ENCODE measurements at regions not wholly inside any gene's neighbourhood (a gene's known extent, or its start where the extent isn't known, plus 50 kb on each side); places are given as distances from the start of the nearest gene placed in this dataset.

- no peak overlapping the region for H3K4me3 ChIP-seq (replicated peaks in 1 of 2; ENCODE audit: low read depth in 1 of 2, low read length in 2 of 2)
- H3K36me3 ChIP-seq (ENCODE audit: control insufficient read depth in 1 of 2, insufficient read depth in 2 of 2, low read length in 2 of 2), result no peaks in the 10 kb centered on the region
- peaks cover 55 to 67% of the 10 kb centered on the region in 2 experiments for H3K4me1 ChIP-seq (ENCODE audit: control insufficient read depth in 1 of 2, insufficient read depth in 2 of 2, low read length in 2 of 2)
- no peak overlapping the region for H2AFZ ChIP-seq (ENCODE audit: low read depth, low read length, poor library complexity, severe bottlenecking)
- DNase-seq (ENCODE audit: low read depth, low spot score) (no peak), ATAC-seq (no peak)
- ChIA-PET RAD21 (ENCODE audit: low non-redundant PET in 1 of 2, low total read pairs in 2 of 2, uncharacterized antibody in 2 of 2, unreplicated experiment in 2 of 2) (no interaction called here), POLR2A (interaction anchor here (1.5 kb wide), 1 partner anchor 14 kb away, joined by 4 read pairs; no protein-coding TSS in a partner anchor), CTCF (no interaction called here)
- intact Hi-C loops (cut with micrococcal nuclease), result no loop called here
- no peaks in the 10 kb centered on the region for H3K9me2 ChIP-seq (ENCODE audit: insufficient read depth)
- no peaks in the 10 kb centered on the region for H3K79me2 ChIP-seq (ENCODE audit: insufficient read depth, low read length)
- no peaks in the 10 kb centered on the region; the same call in 1 of the 2 replicates for H3K27me3 ChIP-seq (ENCODE audit: insufficient read depth, low read length)
- H4K20me1 ChIP-seq (ENCODE audit: insufficient read depth), result no peaks in the 10 kb centered on the region
- peak overlapping the region; percentile 41 for H3K27ac ChIP-seq (ENCODE audit: low read depth, low read length)
- no peak for TF ChIP-seq ZBTB33 (IDR thresholded peaks at IDR 0.05; ENCODE audit: extremely low read depth, insufficient replicate concordance, low read length)
- no peak for TF ChIP-seq SP1 (IDR thresholded peaks at IDR 0.05; ENCODE audit: low read depth)
- TF ChIP-seq CBX3 (IDR thresholded peaks at IDR 0.05; ENCODE audit: low read depth), result no peak
- TF ChIP-seq RAD21 (IDR thresholded peaks at IDR 0.05; ENCODE audit: low read depth), result no peak
- no peak for TF ChIP-seq EZH2phosphoT487 (IDR thresholded peaks at IDR 0.05; ENCODE audit: borderline replicate concordance)
- no peaks in the 10 kb centered on the region for H3K9me3 ChIP-seq (ENCODE audit: control insufficient read depth in 1 of 2, insufficient read depth in 1 of 2, low read depth in 1 of 2, low read length in 2 of 2)
- no peak overlapping the region for H3K9ac ChIP-seq (ENCODE audit: low read length)
- BruUV-seq (replicated peaks), result no TSS peak
- peak overlapping the region; percentile 72 for H3K4me2 ChIP-seq (ENCODE audit: low read length)
Measured at GRCh38 chr1:234975941-234976860, 152.4 kb downstream of the TOMM20 start.
